Hematopoietic multipotent progenitor cell treated with erythropoietin and hydrocortisone succinate and interleukin-3 and kit ligand, for 8 days (in vitro differentiated cells): ENCODE measurements at regions not wholly inside any gene's neighbourhood (a gene's known extent, or its start where the extent isn't known, plus 50 kb on each side); places are given as distances from the start of the nearest gene placed in this dataset.
"Not testable (repeated sequence)": the region's sequence is repeated elsewhere in the genome, so short reads cannot be mapped to it uniquely, and the experiment has no call there.

Source experiments
- DNase-seq: peaks from one replicate; pipeline ENCODE4 v3.0.0-alpha.2; 2015

DNA sequence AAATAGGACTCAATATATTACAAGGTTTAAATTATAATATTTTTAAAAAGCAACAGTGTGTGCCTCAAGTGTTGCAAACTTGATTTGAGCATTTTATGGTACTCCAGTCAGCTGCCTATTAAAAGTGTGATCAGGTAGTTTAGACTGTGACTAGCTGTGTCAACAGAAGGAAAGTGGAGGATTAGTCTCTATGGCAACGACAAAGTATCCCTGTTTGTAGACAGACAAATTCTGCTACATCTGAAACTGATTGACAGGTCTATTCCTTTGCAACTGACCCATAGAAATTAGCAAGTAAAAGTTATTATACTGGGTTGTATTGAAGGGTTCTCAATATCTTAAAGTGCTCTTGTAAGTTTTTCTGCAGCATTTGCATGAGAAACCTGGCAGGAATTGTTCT lies 249.8 kb upstream of the ARRDC3 start:
- DNase-seq = no peak

DNA sequence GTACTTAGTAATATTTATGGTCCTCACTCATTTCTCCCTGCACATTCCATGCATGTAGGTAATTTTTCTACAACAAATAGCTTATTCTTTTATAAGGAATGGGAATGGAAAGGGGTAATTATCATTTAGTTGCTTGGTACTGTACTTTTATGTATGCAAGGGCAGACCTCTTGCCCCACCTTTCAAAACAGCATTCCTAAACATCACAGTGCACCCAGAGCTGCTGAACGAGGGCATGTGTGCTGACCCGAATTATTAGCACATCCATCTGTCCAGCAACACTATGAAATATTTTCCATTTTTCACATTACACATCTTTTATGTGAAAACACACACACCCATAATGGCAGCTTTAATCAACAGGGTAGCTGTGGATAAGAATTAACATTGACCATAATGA lies 228.6 kb upstream of the ARRDC3 start:
- no peak for DNase-seq

DNA sequence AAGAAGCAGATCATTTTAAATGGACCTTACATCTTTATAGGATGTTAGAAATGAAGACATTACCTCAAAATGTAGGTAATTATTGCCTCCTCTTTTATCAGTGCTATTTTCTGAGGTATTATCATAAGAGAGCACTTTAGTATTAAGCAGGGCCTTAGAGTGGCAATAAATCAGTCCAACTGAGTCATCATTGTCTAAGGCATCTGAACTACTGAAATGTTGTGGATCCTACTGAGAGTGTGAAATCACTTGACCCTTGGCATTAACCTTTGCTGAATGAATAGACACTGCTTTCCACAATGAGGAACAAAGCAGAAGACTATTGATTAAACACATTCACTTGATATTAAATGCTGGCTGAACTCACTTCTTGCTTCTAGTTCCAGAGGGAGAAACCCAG lies 224.6 kb upstream of the ARRDC3 start:
- no peak for DNase-seq

DNA sequence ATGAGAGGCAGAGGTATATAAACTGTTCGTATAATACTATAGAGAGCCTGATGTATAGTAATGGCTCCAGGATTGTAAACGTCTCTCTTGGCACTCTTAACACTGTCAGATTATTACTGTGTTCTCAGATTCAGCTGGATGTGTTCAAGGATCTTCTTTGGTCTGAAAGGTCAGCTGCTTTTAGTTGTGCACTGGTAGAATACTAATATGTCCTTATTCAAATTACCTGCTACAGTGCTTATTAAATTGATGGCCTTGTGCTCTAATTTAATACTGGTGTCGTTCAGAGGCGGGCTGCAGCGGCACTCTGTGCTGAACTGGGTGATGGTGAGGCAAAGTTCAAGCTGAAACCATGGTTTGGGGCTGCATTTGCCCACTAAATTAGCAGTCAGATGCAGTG lies 216.7 kb upstream of the ARRDC3 start:
- no peak for DNase-seq

DNA sequence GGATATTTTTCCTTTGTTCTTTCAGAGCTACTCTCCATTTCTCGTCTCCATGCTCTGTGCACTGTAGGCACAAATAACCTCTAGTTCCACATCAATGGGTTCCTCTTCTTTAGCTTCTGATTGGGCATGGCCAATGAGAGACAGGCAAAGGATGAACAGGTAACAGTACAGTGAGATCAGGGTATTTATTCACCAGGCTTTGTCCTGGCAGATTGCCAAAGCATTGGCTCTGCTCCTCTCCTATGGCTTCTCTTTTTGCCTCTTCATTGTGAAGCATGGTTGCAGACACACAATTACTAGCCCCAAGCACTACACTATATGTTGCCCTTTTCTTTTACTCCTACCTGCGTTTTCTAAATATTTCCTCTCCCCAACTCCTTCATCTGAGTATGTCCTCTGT lies 215.1 kb upstream of the ARRDC3 start:
- no peak for DNase-seq

DNA sequence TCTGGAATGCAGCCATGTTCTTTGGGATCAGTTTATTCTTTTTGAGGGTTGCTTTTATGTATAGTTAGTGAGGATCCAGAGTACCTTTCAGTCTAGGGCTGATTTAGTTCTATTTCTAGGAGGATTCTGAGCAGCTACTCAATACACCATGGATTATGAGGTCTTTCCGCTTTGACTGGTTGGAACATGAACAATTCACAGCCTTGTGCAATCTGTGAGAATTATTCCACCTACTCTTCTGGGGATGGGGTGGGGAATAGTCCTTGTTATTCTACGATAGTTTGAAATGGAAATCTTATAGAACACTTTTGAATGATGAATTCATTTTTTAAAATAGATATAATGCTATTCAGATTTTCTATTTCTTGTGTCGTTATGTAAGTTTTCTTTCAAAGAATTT lies 212.3 kb upstream of the ARRDC3 start:
- DNase-seq = no peak

DNA sequence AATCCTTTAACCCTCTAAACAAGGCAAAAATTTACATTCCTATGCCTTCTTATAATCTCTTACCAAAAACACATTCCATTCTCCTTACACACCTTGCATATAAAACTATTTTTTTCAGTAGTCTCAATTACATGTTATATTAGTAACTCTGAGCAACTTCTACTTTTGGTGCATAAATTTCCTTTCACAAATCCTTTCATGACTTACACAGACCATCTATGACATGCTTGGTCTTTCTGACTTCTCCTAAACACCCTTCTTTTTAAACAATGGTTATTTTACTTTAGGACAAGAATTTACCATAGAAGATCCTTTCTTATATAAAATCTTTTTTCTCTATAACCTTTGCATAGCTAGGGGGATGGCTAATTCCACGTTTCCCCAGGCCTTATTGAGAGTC lies 208.0 kb upstream of the ARRDC3 start:
- no peak for DNase-seq

DNA sequence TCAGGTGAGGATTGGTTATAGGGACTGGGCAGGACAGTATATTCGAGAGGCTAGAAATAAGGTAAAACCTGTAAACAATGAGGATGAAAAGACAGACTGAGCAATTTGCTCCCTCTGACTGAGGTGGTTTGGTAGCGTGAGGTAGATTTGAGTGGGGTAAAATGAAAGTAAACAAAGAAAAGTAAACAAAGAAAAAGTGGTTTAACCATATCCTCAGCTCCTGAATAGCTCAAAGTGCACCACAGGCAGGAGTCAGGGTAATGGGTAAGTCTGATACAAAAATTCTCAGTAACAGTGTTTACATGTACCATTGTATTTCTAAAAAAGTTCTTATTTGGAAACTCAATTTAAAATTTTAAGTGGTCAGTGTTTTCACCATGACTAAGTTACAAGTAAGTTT lies 203.1 kb upstream of the ARRDC3 start:
- DNase-seq = no peak

DNA sequence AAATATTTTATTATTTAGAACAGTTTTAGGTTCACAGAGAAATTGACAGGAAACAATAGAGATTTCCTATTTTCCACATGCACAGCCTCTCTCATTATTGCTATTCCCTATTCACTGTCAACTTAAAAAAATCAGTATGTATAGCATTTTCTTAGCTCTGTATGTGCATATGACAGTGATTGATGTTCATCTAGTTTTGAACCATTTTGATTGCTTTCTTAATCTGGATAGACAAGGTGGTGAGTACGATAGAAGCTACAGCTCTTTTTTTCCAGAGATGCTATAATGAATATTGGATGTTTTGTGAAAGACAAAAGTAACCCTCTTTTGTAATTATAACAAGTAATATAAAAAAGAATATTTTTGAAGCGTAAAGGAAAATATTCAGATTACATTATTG lies 201.2 kb upstream of the ARRDC3 start:
- no peak for DNase-seq

DNA sequence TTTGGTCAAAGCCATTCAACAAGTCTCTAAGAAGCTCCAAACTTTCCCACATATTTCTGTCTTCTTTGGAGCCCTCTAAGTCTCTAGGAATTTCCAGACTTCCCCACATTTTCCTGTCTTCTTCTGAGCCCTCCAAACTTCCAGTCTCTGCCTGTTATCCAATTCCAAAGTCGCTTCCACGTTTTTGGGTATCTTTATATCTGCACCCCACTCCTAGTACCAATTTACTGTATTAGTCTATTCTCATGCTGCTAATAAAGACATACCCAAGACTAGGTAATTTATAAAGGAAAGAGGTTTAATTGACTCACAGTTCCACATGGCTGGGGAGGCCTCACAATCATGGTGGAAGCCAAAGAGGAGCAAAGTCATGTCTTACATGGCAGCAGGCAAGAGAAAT lies 182.9 kb upstream of the ARRDC3 start:
- DNase-seq = not testable (repeated sequence)

DNA sequence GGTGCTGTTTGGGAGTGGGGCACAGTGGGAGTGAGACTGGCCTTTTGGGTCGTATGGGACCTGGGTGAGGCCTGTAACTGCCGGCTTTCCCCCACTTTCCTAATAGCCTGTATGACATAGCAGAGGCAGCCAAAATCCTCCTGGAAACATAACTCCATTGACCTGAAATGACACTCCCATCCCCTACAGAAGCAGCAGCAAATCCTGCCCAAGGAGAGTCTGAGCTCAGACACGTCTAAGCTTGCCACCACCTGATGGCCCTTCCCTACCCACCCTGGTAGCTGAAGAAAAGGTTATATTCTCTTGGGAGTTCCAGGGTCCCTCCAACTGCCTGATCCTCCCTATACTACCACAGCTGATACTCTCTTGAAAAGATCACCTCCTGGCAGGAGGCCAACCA lies 179.8 kb upstream of the ARRDC3 start:
- DNase-seq = no peak

DNA sequence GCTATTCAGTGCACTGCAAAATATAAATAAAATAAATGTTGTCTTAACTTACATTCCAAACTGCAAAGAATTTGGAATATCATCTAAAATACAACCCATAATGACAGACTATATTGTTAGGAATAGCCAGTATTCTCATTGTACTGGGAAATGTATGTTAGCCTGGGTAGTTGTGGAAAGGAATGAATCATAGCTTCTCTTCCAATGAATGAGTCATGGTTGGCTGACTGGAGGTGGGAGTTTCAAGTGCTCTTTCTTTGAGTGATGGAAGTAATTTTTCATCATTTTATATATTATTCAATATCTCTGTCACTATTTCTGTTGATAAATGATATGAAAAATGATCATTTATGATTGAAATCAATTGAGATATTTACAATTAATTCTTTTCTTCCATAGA lies 158.6 kb upstream of the ARRDC3 start:
- no peak for DNase-seq

DNA sequence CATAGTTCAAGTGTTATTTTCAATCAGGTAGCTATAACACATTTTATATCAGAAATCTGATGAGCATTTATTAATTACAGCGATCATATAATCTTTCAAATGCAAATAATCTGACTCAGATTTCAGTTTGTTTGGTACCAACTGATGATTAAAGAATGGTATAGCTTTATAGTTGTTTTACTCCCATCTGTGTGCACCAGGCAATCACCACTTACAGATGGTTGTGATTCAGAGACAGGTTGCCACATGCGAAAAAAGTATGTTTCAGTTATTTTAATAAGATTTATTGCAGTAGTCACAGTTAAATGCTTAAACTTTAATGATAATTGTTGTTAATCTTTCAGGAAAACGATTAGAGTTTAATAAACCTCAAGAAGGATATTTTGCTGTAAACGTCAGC lies 155.1 kb upstream of the ARRDC3 start:
- no peak for DNase-seq

DNA sequence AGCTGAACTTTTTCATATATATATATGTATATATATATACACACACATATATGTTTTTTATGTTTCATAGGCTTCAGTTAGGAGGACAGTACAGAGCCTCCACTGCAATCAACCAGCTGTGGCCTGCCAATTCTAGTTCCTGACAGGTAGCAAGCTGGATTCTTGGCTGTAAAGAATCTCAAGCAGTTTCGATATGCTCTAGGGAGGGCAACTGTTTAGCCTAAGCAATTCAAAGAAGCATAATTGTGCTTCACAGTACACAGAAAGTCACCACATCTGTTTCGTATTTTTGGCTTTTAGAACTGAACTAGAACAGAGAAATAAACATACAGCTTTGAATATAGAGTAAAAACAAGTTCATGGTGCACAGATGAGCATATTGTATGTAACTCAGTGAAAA lies 152.4 kb upstream of the ARRDC3 start:
- DNase-seq = no peak

DNA sequence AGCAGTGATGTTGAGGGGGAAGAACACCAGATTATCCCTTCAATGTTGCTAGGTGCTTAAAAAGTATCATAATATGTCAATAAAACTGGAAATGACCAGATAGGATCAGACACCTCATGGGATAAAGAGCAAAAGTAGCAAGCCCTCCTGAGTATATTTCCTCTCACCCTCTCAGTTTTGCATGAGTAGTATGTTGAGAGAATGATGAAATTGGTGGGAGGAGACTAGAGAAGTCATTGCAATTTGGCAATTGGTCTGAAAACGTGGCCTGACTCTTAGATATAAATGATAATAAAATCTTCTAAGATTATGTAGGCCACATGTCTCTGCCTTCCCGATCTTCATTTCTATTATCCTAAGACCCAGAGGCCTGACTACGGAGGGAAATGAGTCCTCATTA lies 151.2 kb upstream of the ARRDC3 start:
- DNase-seq = no peak

DNA sequence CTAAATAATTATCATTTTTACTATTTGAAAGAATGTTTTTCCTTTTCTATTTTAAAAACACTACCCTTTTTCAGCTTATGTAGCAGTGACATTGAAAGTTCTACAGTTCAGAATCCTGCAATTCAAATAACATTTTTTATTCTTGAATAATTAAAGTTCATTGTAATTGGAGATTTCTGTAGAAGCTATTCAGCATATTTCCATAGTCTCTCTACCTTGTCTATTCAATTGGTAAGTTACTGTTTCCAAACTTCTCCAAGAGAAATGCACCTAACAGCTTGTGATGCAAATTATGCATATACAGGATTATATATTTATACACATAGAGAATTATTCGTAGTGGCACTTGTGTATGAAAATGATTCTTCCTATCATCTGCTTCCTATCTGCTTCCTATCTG lies 149.7 kb upstream of the ARRDC3 start:
- no peak for DNase-seq

DNA sequence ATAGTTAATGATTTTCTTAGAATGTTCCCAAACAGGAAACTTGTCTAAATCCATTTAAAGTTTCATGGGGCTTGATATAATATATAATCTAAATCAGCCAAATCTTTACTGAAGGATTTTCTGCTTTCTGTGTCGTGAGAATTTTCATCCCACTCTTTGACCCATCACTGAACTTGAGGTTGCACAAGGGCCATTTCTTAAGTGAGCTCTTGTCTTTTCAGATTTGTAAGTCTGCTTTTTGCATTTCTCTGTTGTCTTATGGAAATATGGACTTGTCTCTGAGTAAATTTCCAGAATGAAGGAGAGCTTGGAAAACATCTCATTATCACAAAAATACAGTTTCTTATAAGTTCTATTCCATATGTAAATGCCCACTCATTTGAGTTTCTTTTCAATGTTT lies 149.2 kb upstream of the ARRDC3 start:
- no peak for DNase-seq

DNA sequence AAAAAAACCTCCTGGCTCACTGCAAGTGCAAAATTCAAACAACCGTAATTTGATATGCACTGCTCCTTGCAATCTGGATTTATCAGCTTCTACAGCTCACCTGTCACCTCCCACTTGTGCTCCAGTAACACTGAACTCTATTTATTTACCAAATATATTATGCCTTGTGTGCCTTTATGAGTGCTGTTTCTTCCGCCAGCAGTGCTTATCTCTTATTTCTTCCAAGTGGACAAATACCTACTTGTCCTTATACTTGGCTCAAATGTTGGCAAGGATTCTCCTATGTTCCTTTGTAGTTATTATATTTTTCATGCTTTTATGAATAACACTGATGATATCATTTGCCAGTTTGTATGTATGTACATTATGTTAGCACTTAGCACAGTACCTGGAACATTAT lies 145.7 kb upstream of the ARRDC3 start:
- no peak for DNase-seq

DNA sequence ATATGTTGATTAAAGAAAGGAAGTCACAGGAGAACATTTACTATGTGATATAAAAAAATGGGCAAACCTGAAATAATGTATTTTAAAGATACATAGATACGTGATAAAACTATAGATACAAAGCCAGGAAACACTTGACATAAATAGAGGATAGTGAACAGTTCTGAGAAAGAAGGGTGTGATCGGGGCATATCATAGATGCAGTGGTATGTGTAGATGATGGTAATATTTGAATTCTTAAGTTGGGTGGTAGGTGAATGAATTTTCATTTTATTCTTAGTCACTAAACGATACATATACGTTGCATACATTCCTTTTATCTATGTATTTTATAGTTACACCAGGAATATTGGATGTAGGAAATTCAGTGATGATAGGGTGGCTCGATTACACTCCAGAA lies 138.7 kb upstream of the ARRDC3 start:
- no peak for DNase-seq

DNA sequence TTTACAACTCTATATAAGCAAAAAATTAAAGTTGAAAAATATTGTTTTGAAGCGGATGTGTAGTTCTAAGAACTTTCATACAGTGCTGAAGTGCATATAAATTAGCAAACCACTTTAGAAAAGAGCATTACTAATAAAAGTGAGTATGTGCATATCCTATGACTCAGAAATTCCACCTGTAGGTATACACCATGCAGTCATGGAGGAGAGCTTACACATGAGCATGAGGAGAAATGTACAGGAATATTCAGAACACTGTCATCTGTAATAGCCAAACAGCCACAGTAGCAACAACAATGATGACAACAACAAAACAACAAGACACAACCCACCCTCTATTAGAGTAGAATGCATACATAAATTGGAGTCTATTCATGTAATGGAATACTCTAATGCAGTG lies 138.2 kb upstream of the ARRDC3 start:
- DNase-seq = no peak

DNA sequence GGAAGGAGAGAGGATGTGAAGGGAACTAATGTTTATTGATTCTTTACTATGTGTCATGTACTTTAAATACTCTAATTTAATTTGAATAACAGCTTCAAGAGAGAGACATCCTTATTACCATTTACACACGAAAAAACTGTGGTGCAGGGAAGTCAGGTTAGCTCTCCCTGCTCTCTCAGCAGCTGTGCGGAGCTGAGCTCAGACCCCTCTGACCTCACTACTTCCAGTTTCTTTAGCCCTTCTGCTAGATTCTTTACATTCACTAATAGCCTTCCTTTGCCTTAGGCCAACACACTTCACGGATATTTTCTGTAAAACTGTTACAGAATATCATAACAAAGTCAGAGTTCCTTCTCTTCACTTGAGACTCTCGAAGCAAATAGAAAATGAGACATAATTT lies 131.3 kb upstream of the ARRDC3 start:
- no peak for DNase-seq

DNA sequence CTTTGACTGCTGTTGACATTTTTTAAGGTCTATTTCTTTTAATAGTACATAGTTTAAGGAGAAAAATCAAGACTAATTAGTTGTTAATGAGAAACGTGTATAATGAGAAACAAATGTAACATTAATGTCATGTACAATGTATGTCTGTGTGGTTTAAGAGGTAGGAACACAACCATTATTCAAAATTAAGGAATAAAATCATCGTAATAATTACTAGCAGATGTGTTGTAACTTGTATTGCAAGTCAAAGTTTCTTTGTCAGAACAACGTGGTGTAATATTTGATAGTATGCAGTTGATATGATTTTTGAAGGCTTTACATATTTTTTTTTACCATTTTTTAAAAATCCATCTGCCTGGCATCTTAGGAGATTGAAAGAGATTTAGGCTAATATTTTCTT lies 120.2 kb upstream of the ARRDC3 start:
- DNase-seq = no peak

DNA sequence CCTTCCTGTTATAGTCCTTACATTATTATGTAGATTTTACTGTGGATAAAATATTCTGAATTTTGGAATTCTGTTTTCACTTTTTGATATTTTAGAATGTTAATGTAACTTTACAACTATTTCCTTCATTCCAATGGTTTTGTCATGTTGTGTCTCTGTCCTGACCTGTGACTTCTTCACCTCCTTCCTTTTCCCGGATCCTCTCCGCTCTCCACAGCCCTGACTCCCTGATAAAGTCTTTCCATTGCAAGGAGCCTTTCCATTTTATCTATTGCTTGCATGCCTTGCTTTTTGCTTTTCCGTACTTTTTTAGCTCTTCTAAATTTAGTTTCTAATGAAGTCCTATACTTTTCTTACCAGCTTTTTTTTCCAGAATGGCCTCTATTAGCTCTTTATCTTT lies 117.6 kb upstream of the ARRDC3 start:
- DNase-seq = no peak

DNA sequence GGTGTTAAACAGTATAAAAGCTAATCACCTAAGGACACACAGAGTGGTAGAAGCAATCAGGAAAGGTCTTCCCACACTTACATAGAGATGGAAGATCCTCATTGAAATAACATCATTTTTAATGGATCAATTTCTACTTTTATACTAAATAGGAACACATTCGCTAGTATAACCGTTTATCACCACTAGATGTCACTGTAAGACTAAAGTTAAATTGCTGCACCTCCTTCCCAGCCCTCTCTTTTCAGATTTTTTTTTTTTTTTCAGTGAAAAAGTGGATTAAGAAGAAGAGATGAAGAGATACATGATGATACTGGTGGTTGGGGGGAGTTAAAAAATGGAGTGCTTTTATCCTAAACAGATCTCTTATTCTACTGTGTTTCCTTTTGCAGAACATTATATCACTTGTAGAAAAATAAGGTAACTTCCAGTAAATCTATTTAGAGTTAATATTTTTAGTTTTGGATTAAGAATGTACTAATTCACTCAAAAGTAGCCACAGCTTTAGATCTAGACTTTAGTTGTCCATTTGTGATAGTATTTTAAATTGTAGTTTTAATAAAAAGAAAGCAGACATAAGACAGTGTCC lies 116.9 kb upstream of the ARRDC3 start:
- DNase-seq = peak; percentile 51

DNA sequence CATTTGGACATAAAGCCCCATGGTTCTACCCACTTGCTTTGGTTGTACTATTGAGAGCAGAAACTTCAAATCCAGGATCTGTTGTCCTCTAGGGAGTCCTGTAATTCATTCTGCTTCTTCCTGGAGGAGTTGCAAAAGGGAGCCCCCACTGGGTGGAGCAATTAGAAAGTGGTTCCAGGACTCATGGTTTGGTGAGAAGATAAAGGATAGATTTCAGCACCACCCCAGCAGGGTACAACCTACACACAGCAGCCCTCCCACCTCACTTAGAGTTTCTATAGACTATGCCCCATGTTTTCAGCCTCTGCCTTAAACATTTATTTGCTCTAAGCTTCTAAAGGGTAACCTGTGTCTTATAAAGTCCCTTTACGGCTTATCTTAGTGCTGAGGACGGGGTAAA lies 112.6 kb upstream of the ARRDC3 start:
- DNase-seq = no peak

DNA sequence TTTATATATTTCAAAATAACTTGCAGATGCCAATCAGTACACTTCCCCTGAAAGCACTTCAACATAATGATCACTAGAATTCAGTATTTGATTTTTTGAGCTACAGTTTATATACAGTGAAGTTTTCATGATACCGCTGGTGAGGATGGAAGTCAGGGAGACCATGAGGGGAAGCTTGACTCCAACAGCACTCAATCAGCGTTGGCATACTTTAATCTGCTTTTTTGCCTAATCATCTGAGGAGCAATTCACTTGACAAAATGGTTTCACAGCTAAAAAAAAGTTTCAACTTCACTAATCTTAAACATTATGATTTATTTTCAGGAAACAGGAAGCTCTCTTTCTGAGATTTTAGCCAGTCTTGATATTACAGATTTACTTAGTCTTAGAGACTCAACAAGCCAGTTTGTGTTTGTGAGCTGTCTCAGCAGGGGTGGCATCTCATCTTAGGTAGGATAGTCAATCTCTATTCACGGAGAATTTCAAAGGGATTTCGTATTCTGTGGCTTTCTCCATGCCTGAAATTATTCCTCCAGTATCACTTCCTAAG lies 111.4 kb upstream of the ARRDC3 start:
- DNase-seq = no peak
